Muscle of leg (tissue), 3 donors: ENCODE measurements at regions not wholly inside any gene's neighbourhood (a gene's known extent, or its start where the extent isn't known, plus 50 kb on each side); places are given as distances from the start of the nearest gene placed in this dataset.

Experiments
- DNase-seq: peaks from one replicate; pipeline ENCODE4 v3.0.0; 2013
- H3K27ac ChIP-seq: one replicate; pipeline ENCODE4 v1.5.1; 2013; ENCODE audit warnings: mild to moderate bottlenecking, low read length, control low read depth
- H3K27me3 ChIP-seq: one replicate; pipeline ENCODE4 v1.6.1; 2013; ENCODE audit warnings: low read length; ENCODE audit not compliant: control insufficient read depth, insufficient read depth
- H3K36me3 ChIP-seq: one replicate; pipeline ENCODE4 v1.6.1; 2013; ENCODE audit warnings: low read length; ENCODE audit not compliant: control insufficient read depth, insufficient read depth
- H3K4me1 ChIP-seq: one replicate; pipeline ENCODE4 v1.6.1; 2013; ENCODE audit warnings: low read length; ENCODE audit not compliant: control insufficient read depth, insufficient read depth
- H3K4me3 ChIP-seq: one replicate; pipeline ENCODE4 v1.5.1; 2013; ENCODE audit warnings: low read length, control low read depth
- H3K9me3 ChIP-seq: replicated peaks from 2 replicates; pipeline ENCODE4 v1.6.1; 2013; ENCODE audit warnings: low read depth, low read length; ENCODE audit not compliant: control insufficient read depth
- WGBS: methylation state at CpG from one replicate; pipeline ENCODE4 v1.1.5; 2013; ENCODE audit warnings: missing lambda C conversion rate; ENCODE audit not compliant: insufficient coverage; 5-methylcytosine and 5-hydroxymethylcytosine counted together

DNA sequence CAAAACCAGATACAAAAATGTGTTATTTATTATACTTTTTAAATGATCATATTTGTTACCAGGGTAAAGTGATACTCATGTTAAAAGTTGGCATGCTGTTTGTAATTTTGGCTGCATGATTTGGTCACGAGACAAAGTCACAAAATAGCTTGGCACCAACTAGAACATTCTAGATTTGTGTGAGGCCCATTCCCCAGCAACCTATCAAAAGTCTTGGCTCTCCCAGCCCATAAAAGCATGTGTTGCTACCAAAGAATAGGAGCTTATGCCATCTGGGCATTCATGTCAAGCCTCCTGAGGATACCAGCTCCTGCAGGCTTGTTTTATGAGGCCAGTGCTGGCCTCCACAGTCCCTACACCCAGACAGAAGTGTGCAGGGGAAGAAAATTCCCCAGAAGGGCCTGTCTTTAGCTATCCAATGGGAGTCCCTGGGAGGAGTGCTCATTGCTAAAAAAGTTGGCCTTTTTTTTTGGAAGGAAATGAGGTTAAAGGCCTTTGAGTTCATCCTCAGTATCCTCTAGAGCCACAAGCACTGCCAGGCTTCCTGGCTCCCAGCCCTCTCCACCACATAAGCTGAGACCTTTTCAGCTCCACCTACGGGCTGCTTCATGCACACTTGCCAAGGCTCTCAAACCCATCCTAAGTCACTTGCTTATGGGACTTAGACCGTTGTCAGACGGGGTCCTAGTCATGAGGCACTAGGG lies 211.9 kb upstream of the EOLA2 start:
- WGBS = 44% methylated on average over 3 of the region's 4 CpGs
- DNase-seq = peak; percentile 47
- H3K36me3 ChIP-seq = no peaks in the 10 kb centered on the region
- H3K4me3 ChIP-seq = no peak overlapping the region
- H3K9me3 ChIP-seq = no peaks in the 10 kb centered on the region
- peaks cover 14% of the 10 kb centered on the region for H3K27me3 ChIP-seq
- no peak overlapping the region for H3K27ac ChIP-seq
- peaks cover 20% of the 10 kb centered on the region for H3K4me1 ChIP-seq

DNA sequence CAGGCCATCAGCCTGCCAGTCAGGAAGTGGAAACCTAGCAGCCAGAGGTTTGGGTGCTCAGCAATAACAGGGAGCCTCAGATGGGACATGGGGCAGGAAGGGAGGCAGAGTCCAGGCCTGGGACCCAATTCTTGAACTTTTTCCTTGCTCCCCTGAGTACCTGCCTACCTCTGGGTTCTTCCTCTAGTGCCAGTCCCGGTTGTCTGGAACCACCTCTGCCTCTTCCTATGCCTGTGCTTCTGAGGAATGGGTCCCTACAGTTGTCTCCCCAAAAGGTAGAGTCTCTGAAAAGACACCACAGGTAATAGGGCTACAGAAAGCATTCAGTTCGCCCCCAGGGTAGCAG lies 212.4 kb upstream of the MAMLD1 start:
- WGBS = 79% methylated on average over 2 of the region's 2 CpGs
- no peak for DNase-seq
- Histone ChIP-seq H3K27me3 (peaks cover 13% of the 10 kb centered on the region), H3K4me3 (no peak overlapping the region), H3K4me1 (peaks cover 21% of the 10 kb centered on the region), H3K9me3 (no peaks in the 10 kb centered on the region), H3K27ac (no peak overlapping the region), H3K36me3 (no peaks in the 10 kb centered on the region)

- peaks cover 9% of the 10 kb centered on the region for H3K27me3 ChIP-seq
- no peaks in the 10 kb centered on the region for H3K36me3 ChIP-seq
- no peaks in the 10 kb centered on the region for H3K9me3 ChIP-seq
- 82% methylated on average over 3 of the region's 4 CpGs for WGBS
- H3K27ac ChIP-seq = no peak overlapping the region
- peaks cover 13% of the 10 kb centered on the region for H3K4me1 ChIP-seq
- H3K4me3 ChIP-seq = no peak overlapping the region
- DNase-seq = no peak
Measured at GRCh38 chrX:150152036-150152435, 211.1 kb upstream of the MAMLD1 start.

DNA sequence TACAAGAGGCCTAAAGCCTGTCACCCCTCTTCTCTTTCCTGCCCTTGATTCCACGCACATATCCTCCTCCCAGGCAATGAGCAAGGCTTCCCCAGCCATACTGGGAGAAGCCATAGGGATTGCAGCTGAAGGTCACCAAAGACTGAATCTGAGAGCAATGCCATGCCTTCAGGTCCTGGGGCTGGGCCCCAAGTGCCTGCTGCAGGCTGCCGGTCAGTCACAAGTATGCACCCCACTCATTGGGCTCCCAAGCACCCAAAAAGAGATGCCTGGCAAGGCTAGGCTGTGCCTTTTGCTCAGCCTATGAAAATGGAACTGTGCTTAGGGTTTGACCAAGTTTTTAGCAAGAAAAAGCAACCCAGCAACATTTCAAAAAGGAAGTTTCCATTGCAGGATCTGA lies 210.6 kb upstream of the MAMLD1 start:
- WGBS = 71% methylated on average over 2 of the region's 2 CpGs
- no peaks in the 10 kb centered on the region for H3K36me3 ChIP-seq

DNA sequence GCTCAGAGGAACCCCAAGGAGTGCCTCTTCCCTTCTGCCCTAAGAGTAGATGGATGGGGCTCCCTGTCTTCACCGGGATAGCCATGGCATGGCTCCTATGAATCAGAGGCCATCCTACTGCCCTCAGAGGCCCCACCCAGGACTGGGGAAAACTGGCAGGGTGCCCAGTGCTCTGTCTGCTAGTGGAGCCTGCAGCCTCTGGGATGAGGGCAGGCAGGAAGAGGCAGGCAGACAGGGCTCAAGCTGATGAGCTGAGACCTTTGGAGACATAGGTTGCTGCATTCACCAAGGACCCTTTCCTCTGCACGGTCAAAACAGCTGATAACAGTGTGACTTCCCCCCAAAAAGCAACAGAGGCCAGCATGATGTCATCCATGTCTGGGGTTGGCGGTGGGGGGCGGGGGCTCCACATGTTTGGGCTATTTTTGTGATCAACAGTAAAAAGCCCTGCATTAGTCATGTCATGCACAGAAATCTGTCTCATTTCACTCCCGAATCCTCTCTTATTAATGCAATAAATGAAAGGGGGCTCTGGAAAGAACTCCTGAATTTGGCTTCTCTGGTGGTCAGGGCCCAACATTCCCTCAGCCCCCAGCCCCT lies 207.6 kb upstream of the MAMLD1 start:
- WGBS = 14% methylated on average over 1 of the region's 5 CpGs
- peaks cover 8% of the 10 kb centered on the region for H3K4me1 ChIP-seq
- DNase-seq = peak; percentile 21
- no peak overlapping the region for H3K27ac ChIP-seq
- H3K4me3 ChIP-seq = no peak overlapping the region
- peaks cover 14% of the 10 kb centered on the region for H3K27me3 ChIP-seq
- H3K36me3 ChIP-seq = no peaks in the 10 kb centered on the region
- no peaks in the 10 kb centered on the region for H3K9me3 ChIP-seq

More for the DNA sequence above, 210.6 kb upstream of the MAMLD1 start:
- Histone ChIP-seq H3K9me3 (no peaks in the 10 kb centered on the region), H3K4me1 (peaks cover 13% of the 10 kb centered on the region), H3K27ac (no peak overlapping the region), H3K4me3 (no peak overlapping the region), H3K27me3 (peaks cover 9% of the 10 kb centered on the region)
- no peak for DNase-seq

GRCh38 chrX:150156615-150157014 lies 206.5 kb upstream of the MAMLD1 start:
- no CpG with 5 or more reads among the region's 4 CpGs for WGBS
- Histone ChIP-seq H3K4me1 (peaks cover 4% of the 10 kb centered on the region), H3K36me3 (no peaks in the 10 kb centered on the region), H3K4me3 (no peak overlapping the region), H3K27ac (no peak overlapping the region), H3K27me3 (peaks cover 12% of the 10 kb centered on the region), H3K9me3 (no peaks in the 10 kb centered on the region)
- no peak for DNase-seq

GRCh38 chrX:150157291-150157690 lies 205.8 kb upstream of the MAMLD1 start:
- Histone ChIP-seq H3K9me3 (no peaks in the 10 kb centered on the region), H3K4me3 (no peak overlapping the region), H3K36me3 (no peaks in the 10 kb centered on the region), H3K27me3 (peaks cover 12% of the 10 kb centered on the region), H3K4me1 (peaks cover 4% of the 10 kb centered on the region), H3K27ac (no peak overlapping the region)
- DNase-seq = no peak
- 46% methylated on average over 1 of the region's 2 CpGs for WGBS

- WGBS = 52% methylated on average over 5 of the region's 9 CpGs
- peaks cover 4% of the 10 kb centered on the region for H3K4me1 ChIP-seq
- H3K4me3 ChIP-seq = no peak overlapping the region
- H3K9me3 ChIP-seq = no peaks in the 10 kb centered on the region
- H3K27ac ChIP-seq = no peak overlapping the region
- no peaks in the 10 kb centered on the region for H3K36me3 ChIP-seq
- DNase-seq = no peak
- peaks cover 12% of the 10 kb centered on the region for H3K27me3 ChIP-seq
Measured at GRCh38 chrX:150158554-150159332, 204.4 kb upstream of the MAMLD1 start.

DNA sequence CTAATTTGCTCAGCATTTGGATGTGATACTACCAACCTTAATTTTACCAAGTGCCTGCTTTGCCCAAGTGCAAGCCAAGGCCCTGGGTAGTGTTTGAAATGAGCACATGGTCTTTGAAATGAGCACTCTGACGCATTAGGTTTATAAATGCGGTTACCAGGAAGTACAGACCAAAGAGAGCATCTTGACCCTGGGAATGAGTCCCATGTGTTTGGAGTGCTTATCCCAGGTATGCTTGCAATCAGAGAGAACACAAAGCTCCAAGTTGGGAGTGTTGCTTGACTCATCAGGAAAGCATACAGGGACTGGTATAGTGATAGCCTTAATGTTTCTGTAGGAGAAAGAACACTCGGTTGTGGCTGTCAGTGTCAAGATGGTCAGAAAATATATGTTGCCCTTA lies 203.6 kb upstream of the MAMLD1 start:
- Histone ChIP-seq H3K27ac (no peak overlapping the region), H3K36me3 (no peaks in the 10 kb centered on the region), H3K27me3 (peaks cover 12% of the 10 kb centered on the region), H3K9me3 (no peaks in the 10 kb centered on the region), H3K4me1 (peaks cover 4% of the 10 kb centered on the region), H3K4me3 (no peak overlapping the region)
- WGBS = 63% methylated on average over 2 of the region's 3 CpGs
- no peak for DNase-seq

- DNase-seq = no peak
- no peak overlapping the region for H3K4me3 ChIP-seq
- H3K27me3 ChIP-seq = peaks cover 9% of the 10 kb centered on the region
- peaks cover under 1% of the 10 kb centered on the region for H3K4me1 ChIP-seq
- H3K36me3 ChIP-seq = no peaks in the 10 kb centered on the region
- no peak overlapping the region for H3K27ac ChIP-seq
- no peaks in the 10 kb centered on the region for H3K9me3 ChIP-seq
Measured at GRCh38 chrX:150160656-150161055, 202.5 kb upstream of the MAMLD1 start.
